ENCODE measurements at regions not wholly inside any gene's neighbourhood (a gene's known extent, or its start where the extent isn't known, plus 50 kb on each side); places are given as distances from the start of the nearest gene placed in this dataset.
A peak's percentile ranks its signal among the peaks of the same experiment; 100 is the strongest.

DNA sequence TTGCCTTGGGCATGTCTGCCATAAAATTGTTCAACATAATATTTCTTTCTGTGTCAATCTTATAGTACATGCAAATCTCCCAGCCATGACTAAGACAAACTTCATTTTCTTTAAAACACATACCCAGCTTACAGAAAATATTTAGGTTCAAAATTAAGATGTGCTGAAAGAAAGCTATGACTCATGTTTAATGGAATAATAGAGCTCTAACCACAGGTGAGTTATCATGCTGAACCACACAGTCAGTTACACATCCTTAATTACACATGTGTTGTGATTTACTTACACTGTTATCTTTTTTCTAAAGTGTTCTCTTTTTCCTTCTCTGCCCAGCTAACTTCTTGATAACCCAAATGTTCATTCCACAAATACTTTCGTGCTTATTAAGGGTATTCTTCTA, 1831.2 kb downstream of the OLFM4 start:
- no peak for DNase-seq (ENCODE audit: low read depth, low spot score)

- peak; percentile 3 for DNase-seq (ENCODE audit: low read depth, low spot score)
Measured at GRCh38 chr13:54875111-54875510, 1846.5 kb downstream of the OLFM4 start.

DNA sequence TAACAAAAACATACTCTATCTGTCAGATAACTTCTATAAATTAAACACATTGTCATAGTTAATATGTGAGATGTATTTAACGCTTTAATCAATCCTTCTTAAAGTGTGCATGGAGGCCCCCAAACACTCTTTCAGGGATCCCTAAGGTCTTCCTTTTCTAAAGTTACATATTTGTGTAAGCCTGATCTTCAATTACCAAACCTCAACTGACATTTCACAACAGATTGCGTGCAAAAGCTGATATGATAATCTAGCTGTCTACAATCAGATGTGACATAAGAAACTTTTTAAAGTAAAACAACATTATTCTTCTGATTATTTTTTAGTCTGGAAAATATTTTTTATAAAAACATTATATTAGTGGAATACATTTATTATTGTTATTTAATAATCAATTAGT, 1850.4 kb downstream of the OLFM4 start:
- DNase-seq (ENCODE audit: low read depth, low spot score), result no peak

GRCh38 chr13:54884682-54885081, 1856.1 kb downstream of the OLFM4 start:
- no peak for DNase-seq (ENCODE audit: low read depth, low spot score)

DNA sequence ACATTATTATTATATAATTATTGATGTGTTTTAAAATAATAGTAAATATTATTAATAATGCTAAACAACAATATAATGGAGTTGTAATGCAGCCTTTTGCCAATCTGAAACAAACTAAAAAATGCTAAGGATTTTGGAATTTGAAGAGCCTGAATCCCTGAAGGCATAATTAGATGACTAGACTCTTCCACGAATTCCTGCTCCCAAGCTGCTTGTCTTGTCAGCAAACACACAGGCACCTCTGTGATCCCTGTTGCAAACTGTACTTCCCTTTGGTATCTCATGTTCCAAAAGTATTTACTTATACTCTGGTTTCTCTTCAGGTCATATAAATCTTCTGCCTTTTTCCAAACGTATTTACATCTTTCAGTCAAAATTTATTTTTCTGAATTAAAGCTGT, 1862.4 kb downstream of the OLFM4 start:
- no peak for DNase-seq (ENCODE audit: low read depth, low spot score)

DNA sequence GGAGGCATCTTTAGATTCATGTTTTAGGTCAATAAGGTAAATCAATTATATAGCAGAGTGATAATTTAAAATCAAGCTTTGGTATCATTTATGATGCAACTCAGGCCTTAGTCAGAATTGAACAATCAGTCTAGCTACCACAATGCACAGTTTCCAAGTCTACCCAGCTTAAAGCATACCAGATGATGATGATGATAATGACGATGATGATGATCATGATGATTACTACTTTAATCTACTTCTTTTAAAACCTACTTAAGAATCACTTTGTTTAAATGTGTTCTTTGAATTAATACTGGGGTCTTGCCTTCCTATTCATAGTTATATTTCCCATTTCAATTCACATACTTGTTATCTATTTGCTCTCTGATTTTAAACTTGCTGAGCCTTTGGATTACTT, 1872.7 kb downstream of the OLFM4 start:
- DNase-seq (ENCODE audit: low read depth, low spot score), result no peak

- no peak for DNase-seq (ENCODE audit: low read depth, low spot score)
Measured at GRCh38 chr13:54912367-54912766, 1883.8 kb downstream of the OLFM4 start.

GRCh38 chr13:54913668-54914067, 1885.1 kb downstream of the OLFM4 start:
- DNase-seq (ENCODE audit: low read depth, low spot score), result no peak

DNA sequence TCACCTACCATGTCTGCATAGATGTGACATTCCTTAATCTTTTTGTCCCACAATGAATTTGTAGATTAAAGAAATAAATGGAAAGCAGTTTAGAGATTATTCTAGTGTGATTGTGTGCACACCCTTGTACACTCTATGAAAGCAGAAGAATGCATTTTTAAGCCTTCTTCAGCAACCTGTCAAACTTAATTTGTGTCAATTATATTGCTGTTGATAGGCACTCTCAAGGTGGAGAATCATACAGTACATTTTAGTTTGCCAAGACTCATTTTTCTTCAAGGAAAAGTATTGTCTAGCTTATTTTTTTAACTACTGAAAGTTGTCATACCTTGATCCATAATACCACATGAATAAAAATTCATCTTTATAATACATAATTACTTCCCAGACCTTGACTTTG, 1898.9 kb downstream of the OLFM4 start:
- DNase-seq (ENCODE audit: low read depth, low spot score), result no peak

DNA sequence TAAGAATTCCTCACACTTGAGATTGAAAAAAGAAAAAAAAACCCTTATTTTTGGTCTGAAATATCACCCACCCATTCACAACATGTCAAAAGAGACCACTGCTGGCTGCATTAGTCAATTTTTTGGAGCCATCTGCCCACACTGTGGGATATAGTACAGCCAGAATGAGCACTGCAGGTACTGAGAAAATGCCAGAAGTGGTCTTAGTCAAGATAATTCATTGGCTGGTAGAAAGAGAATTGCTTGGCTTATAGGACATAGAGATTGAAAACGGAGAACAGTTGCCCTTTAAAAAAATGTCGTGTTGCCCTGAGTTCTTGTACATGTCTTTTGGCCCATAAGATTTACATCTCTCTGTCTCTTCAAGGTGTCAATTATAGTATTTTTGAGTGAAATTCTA, 1899.5 kb downstream of the OLFM4 start:
- no peak for DNase-seq (ENCODE audit: low read depth, low spot score)

GRCh38 chr13:54934121-54934520, 1905.5 kb downstream of the OLFM4 start:
- DNase-seq (ENCODE audit: low read depth, low spot score), result no peak

DNA sequence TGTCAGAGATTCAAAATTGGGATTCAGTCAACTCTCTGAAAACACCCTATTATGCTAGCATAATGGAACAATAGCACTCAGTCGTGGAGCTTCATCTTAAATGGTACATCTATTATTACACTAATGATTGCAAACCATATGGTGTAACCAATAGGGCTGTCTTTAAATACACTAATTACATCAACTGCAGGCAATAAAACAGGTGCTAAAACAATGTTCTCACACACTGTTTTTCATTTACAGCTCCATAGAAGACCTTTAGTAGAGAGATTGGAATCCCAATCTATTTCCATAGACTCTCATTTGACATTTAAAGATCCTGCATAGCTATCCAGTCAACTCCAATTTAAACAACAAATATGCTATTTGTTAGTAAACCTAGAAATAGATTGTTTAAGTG, 1917.4 kb downstream of the OLFM4 start:
- DNase-seq (ENCODE audit: low read depth, low spot score), result peak; percentile 38

GRCh38 chr13:54949735-54950134, 1921.1 kb downstream of the OLFM4 start:
- DNase-seq (ENCODE audit: low read depth, low spot score), result no peak

DNA sequence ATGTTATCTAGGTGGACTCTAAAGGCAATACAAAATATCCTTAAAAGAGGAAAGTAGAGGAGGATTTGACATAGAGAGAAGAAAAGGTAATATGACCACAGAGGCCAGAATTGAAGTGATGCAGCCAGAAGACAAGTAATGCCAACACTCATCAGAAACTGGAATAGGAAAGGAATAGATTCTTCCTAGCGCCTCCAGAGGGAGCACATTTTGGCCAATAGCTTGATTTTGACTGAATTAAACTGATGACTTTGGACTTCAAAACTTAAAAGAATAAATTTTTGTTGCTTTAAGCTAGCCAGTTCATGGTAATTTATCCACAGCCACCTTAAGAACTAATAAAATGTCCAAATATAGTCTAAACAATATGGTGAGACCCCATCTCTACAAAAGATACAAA, 1921.9 kb downstream of the OLFM4 start:
- no peak for DNase-seq (ENCODE audit: low read depth, low spot score)

DNA sequence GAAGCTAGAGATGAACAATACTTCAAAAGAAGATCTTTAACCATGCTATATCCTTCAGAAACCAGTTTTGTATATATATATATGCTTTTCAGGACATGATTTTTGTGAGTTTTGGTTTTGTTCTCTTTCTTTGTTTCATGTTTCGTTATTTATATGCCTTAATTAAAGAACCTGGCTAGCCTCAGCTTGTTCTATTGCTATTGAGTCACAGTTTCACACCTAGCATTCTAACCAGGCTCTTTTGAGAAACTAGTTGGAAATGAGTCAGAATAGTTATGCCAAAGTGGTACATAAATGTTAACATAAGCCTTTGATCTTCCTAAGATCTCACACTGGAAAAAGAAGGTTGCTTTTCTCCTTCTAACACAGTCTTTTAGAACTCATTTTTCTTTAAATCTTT, 1925.2 kb downstream of the OLFM4 start:
- no peak for DNase-seq (ENCODE audit: low read depth, low spot score)

GRCh38 chr13:54958781-54959180, 1930.2 kb downstream of the OLFM4 start:
- no peak for DNase-seq (ENCODE audit: low read depth, low spot score)

DNA sequence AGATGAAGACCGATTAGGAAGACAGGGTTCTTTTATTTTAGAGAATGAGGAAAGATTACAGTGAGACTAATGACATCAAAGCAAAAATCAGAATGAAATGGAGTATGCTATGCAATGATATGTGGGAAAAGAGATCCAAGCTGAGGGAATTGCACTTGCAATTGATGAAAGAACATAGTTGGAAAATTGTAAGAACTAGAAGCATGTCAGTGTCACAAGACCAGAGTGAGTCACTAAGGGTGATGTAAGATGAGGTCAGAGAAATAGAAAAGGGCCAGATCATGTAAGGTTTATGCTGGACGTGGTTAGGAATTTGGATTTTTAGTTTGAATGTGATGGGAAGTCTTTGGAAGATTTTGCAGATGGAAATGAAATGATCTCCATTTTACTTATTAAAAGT, 1937.3 kb downstream of the OLFM4 start:
- DNase-seq (ENCODE audit: low read depth, low spot score), result no peak

DNA sequence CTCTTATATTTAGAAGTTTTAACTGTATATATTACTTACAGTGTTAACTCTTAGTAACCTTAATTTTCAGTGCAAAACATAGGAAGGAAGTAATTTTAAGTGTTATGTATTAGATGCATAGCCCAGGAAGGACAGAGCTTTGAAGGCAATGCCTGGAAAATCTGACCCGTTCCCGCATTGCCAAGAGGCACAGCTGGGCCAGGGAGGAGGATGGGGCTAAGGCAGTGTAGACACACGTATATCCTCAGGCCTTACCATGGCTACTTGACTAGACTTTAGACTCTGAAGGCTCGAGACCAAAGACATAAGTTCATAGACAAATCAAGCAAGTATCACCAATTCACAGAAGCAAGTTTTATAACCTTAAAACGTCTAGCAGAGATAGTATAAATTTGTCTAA, 1944.2 kb downstream of the OLFM4 start:
- DNase-seq (ENCODE audit: low read depth, low spot score), result no peak

GRCh38 chr13:54975676-54976075, 1947.1 kb downstream of the OLFM4 start:
- DNase-seq (ENCODE audit: low read depth, low spot score), result no peak

DNA sequence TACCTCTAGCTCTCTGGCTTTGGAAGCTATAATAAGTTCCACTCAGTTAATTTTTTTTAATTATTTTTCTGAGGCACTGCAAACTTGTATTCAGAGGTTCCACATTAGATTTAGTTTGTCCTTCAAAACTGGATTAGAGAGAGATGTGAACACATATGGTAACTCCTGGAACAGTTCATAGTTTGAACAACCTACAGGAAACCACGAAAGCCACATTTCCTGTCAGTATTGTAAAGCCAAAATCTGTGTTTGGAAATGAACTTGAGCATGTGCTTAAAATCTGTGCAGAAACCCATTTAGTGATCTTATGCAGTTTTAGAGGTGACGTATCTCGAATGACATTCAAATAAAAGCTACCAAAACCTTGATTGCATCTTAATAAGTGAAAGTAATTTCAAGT, 1952.0 kb downstream of the OLFM4 start:
- DNase-seq (ENCODE audit: low read depth, low spot score), result no peak

- DNase-seq (ENCODE audit: low read depth, low spot score), result no peak
Measured at GRCh38 chr13:54989418-54989817, 1960.8 kb downstream of the OLFM4 start.

DNA sequence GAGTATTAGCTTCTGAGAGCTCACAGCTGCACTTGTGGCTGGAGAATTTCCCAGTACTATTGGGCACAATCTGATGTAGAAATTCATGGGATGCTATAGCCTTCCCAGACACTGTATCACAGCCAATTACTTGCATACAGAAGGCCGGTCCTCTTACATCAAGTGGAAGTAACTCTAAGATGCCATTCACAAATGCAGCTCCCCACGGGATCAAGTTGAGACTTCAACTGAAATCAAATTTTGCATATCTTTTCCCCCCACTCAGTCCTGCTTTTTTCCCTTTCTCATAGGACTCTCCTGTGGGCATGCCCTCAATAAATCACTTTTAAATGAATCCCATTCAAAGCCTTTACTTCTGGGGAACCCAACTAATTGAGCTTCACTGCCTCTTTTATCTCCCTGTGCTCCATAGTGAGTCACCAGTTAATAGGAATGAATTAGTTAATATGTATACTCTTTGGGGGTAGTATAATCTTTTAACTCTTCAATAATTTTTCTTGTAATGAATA, 1970.8 kb downstream of the OLFM4 start:
- DNase-seq (ENCODE audit: low read depth, low spot score), result no peak

- DNase-seq (ENCODE audit: low read depth, low spot score), result peak; percentile 88
Measured at GRCh38 chr13:55000043-55000442, 1971.4 kb downstream of the OLFM4 start.

- DNase-seq (ENCODE audit: low read depth, low spot score), result no peak
Measured at GRCh38 chr13:55000844-55001243, 1972.2 kb downstream of the OLFM4 start.

GRCh38 chr13:55001881-55002280, 1973.3 kb downstream of the OLFM4 start:
- DNase-seq (ENCODE audit: low read depth, low spot score), result no peak
